IMR-90 (cell line): ENCODE measurements at regions not wholly inside any gene's neighbourhood (a gene's known extent, or its start where the extent isn't known, plus 50 kb on each side); places are given as distances from the start of the nearest gene placed in this dataset.

Experiments used
- ATAC-seq: fragments of 200-7000 bp; cut with Tn5 transposase; 2 replicates; pipeline ENCODE4 v1.9.1; 2020; ENCODE audit warnings: low read depth, mild to moderate bottlenecking, moderate library complexity
- BruUV-seq: library from RNA; stranded (reverse); fragments of 400-500 nt; replicated peaks from 2 replicates; lab custom pipeline; 2021; lab: Mats Ljungman, UMichigan
- CTCF ChIA-PET: fragments of 300-600 bp; formaldehyde crosslinking; extraction: SDS; loops from one replicate; lab custom pipeline; 2021; ENCODE audit warnings: antibody characterized with exemption; lab: Yijun Ruan, JAX
- POLR2A ChIA-PET: fragments of 300-600 bp; sonication (Branson Sonifier 250); formaldehyde crosslinking; loops from one replicate; lab custom pipeline; 2022; ENCODE audit warnings: antibody characterized with exemption; ENCODE audit not compliant: unreplicated experiment; lab: Charles Lee
- DNase-seq: peaks from one replicate; pipeline ENCODE4 v3.0.0; 2013
- H2AFZ ChIP-seq: replicated peaks from 2 replicates; pipeline ENCODE3; 2013; ENCODE audit warnings: low read length, mild to moderate bottlenecking; ENCODE audit not compliant: poor library complexity
- H2AK5ac ChIP-seq: 2 replicates; pipeline ENCODE4 v1.6.1; 2013; ENCODE audit warnings: low read depth, low read length, inconsistent platforms
- H2AK9ac ChIP-seq: replicated peaks from 2 replicates; pipeline ENCODE3; 2013; ENCODE audit warnings: mild to moderate bottlenecking, low read depth, low read length, moderate library complexity; ENCODE audit not compliant: poor library complexity
- H2BK120ac ChIP-seq: 2 replicates; pipeline ENCODE4 v1.6.1; 2013; ENCODE audit warnings: low read depth, low read length, inconsistent platforms
- H2BK15ac ChIP-seq: 3 replicates; pipeline ENCODE4 v1.6.1; 2013; ENCODE audit warnings: low read depth, low read length, inconsistent platforms
- H2BK20ac ChIP-seq: 2 replicates; pipeline ENCODE4 v1.6.1; 2013; ENCODE audit warnings: low read depth, mild to moderate bottlenecking, inconsistent platforms, low read length, moderate library complexity
- H2BK5ac ChIP-seq: 2 replicates; pipeline ENCODE4 v1.6.1; 2013; ENCODE audit warnings: mild to moderate bottlenecking, low read depth, low read length, inconsistent platforms; ENCODE audit not compliant: poor library complexity, severe bottlenecking
- H3K14ac ChIP-seq: replicated peaks from 2 replicates; pipeline ENCODE4 v1.6.1; 2013; ENCODE audit warnings: low read depth, low read length, inconsistent platforms
- H3K18ac ChIP-seq: 2 replicates; pipeline ENCODE4 v1.6.1; 2013; ENCODE audit warnings: low read depth, low read length, control low read depth
- H3K23ac ChIP-seq: 2 replicates; pipeline ENCODE4 v1.6.1; 2013; ENCODE audit warnings: low read depth, low read length, inconsistent platforms
- H3K27ac ChIP-seq: 2 replicates; pipeline ENCODE4 v1.5.1; 2013; ENCODE audit warnings: mild to moderate bottlenecking, control low read depth, low read length; ENCODE audit not compliant: insufficient read depth
- H3K27me3 ChIP-seq: 2 replicates; pipeline ENCODE4 v1.6.1; 2013; ENCODE audit warnings: low read length; ENCODE audit not compliant: control insufficient read depth, insufficient read depth
- H3K36me3 ChIP-seq: 2 replicates; pipeline ENCODE4 v1.6.1; 2013; ENCODE audit warnings: low read length, mixed read lengths; ENCODE audit not compliant: control insufficient read depth, insufficient read depth
- H3K4ac ChIP-seq: 2 replicates; pipeline ENCODE4 v1.6.1; 2013; ENCODE audit warnings: low read depth, low read length, inconsistent platforms
- H3K4me1 ChIP-seq: 2 replicates; pipeline ENCODE4 v1.6.1; 2013; ENCODE audit warnings: low read length, mixed read lengths; ENCODE audit not compliant: control insufficient read depth, insufficient read depth
- H3K4me2 ChIP-seq: 2 replicates; pipeline ENCODE4 v1.6.1; 2013; ENCODE audit warnings: low read depth, mild to moderate bottlenecking, control low read depth, low read length, moderate library complexity
- H3K4me3 ChIP-seq: 2 replicates; pipeline ENCODE4 v1.5.1; 2013; ENCODE audit warnings: low read depth, mild to moderate bottlenecking, control low read depth, low read length, moderate library complexity; ENCODE audit not compliant: insufficient read depth
- H3K56ac ChIP-seq: 2 replicates; pipeline ENCODE4 v1.6.1; 2013; ENCODE audit warnings: low read length, inconsistent platforms; ENCODE audit not compliant: insufficient read depth; ENCODE audit errors: extremely low read depth
- H3K79me1 ChIP-seq, 2 experiments: 2 replicates each; pipeline ENCODE4 v1.6.1; 2013; ENCODE audit warnings: low read length in 2 of 2, inconsistent platforms in 1 of 2, low read depth in 1 of 2
- H3K9ac ChIP-seq: 2 replicates; pipeline ENCODE4 v1.6.1; 2013; ENCODE audit warnings: low read depth, low read length, control low read depth
- H3K9me1 ChIP-seq: 2 replicates; pipeline ENCODE4 v1.6.1; 2013; ENCODE audit warnings: low read length, inconsistent platforms; ENCODE audit not compliant: insufficient read depth
- H3K9me3 ChIP-seq: 2 replicates; pipeline ENCODE4 v1.6.1; 2013; ENCODE audit warnings: low read length; ENCODE audit not compliant: control insufficient read depth, insufficient read depth
- H4K20me1 ChIP-seq: 2 replicates; pipeline ENCODE4 v1.6.1; 2013; ENCODE audit warnings: low read length, inconsistent platforms; ENCODE audit not compliant: insufficient read depth
- H4K5ac ChIP-seq: 2 replicates; pipeline ENCODE4 v1.6.1; 2013; ENCODE audit warnings: mild to moderate bottlenecking, low read depth, low read length, control low read depth
- H4K8ac ChIP-seq, 2 experiments: 2 replicates each; pipeline ENCODE4 v1.6.1; 2013; ENCODE audit warnings: low read depth in 2 of 2, low read length in 2 of 2, control low read depth in 1 of 2, inconsistent platforms in 1 of 2
- H4K91ac ChIP-seq: 2 replicates; pipeline ENCODE4 v1.6.1; 2013; ENCODE audit warnings: low read depth, low read length, inconsistent platforms; ENCODE audit not compliant: insufficient read depth
- BHLHE40 ChIP-seq: fragments of 150-350 bp; IDR thresholded peaks from 2 replicates; pipeline ENCODE4 v1.6.1; 2016; ENCODE audit warnings: mild to moderate bottlenecking, low read depth, low read length
- CEBPB ChIP-seq: IDR thresholded peaks from 2 replicates; pipeline ENCODE4 v1.6.1; 2012; ENCODE audit warnings: low read depth, low read length, improper control_type of control experiment
- CTCF ChIP-seq: conservative IDR thresholded peaks from 2 replicates; pipeline ENCODE4 v1.5.1; 2012; ENCODE audit warnings: mild to moderate bottlenecking, low read depth, low read length, improper control_type of control experiment
- MAFK ChIP-seq: IDR thresholded peaks from 2 replicates; pipeline ENCODE4 v1.6.1; 2012; ENCODE audit warnings: low read depth, low read length, improper control_type of control experiment
- MAZ ChIP-seq: IDR thresholded peaks from 2 replicates; pipeline ENCODE4 v1.6.1; 2012; ENCODE audit warnings: low read depth, mild to moderate bottlenecking, low read length, improper control_type of control experiment, moderate library complexity, borderline replicate concordance
- POLR2A ChIP-seq: IDR thresholded peaks from 2 replicates; pipeline ENCODE4 v1.6.1; 2012; ENCODE audit warnings: mild to moderate bottlenecking, low read depth, low read length
- RAD21 ChIP-seq: IDR thresholded peaks from 2 replicates; pipeline ENCODE4 v1.6.1; 2012; ENCODE audit warnings: low read length, improper control_type of control experiment
- WGBS, 2 experiments: methylation state at CpG; one replicate each; pipeline versions ENCODE4 v1.1.5 to v1.1.7; 2013; ENCODE audit warnings: missing lambda C conversion rate in 2 of 2; ENCODE audit not compliant: insufficient read length in 1 of 2; ENCODE audit errors: extremely low coverage in 2 of 2; 5-methylcytosine and 5-hydroxymethylcytosine counted together
- dilution Hi-C: fragments of 300-500 bp; cut with HindIII; formaldehyde crosslinking; loops from one replicate; pipeline ENCODE4 v1.14.3; 2018; ENCODE audit warnings: low sequenced_read_pairs; ENCODE audit not compliant: unreplicated experiment
- in situ Hi-C: fragments of 300-500 bp; cut with MboI; formaldehyde crosslinking; loops from 3 replicates; pipeline ENCODE4 v1.14.3; 2019; ENCODE audit warnings: low sequenced_read_pairs, inconsistent platforms, mixed read lengths
- intact Hi-C: fragments of 100-400 bp; cut with micrococcal nuclease; formaldehyde crosslinking; loops from 2 replicates; pipeline ENCODE4 v1.10.0; 2022

GRCh38 chr12:70121562-70121961 is 121.7 kb upstream of the CNOT2 start:
- CTCF ChIA-PET = no interaction called here
- H3K9ac ChIP-seq = no peak overlapping the region
- H3K9me1 ChIP-seq = no peaks in the 10 kb centered on the region
- no peak overlapping the region for H2BK120ac ChIP-seq
- no peak overlapping the region for H2BK15ac ChIP-seq
- no peak overlapping the region for H2AFZ ChIP-seq
- no peak overlapping the region for H3K14ac ChIP-seq
- H2AK5ac ChIP-seq = no peak overlapping the region
- H3K79me1 ChIP-seq = no peaks in the 10 kb centered on the region
- no peak overlapping the region for H2AK9ac ChIP-seq
- H3K23ac ChIP-seq = no peak overlapping the region
- TF ChIP-seq CTCF = no peak
- TF ChIP-seq MAZ = no peak
- no peak for TF ChIP-seq CEBPB
- no peak for TF ChIP-seq BHLHE40
- no peak for TF ChIP-seq MAFK
- no peak for TF ChIP-seq POLR2A
- no peak for TF ChIP-seq RAD21
- ATAC-seq (no peak), DNase-seq (no peak)
- no CpG with 5 or more reads among the region's 1 CpG for WGBS, 2 experiments
- no peak overlapping the region for H4K5ac ChIP-seq
- POLR2A ChIA-PET = no interaction called here
- in situ Hi-C loops = no loop called here
- no peak overlapping the region for H2BK5ac ChIP-seq
- no peak overlapping the region for H3K4me3 ChIP-seq
- H3K18ac ChIP-seq = no peak overlapping the region
- no peak overlapping the region for H4K91ac ChIP-seq
- intact Hi-C loops = no loop called here
- H3K4me1 ChIP-seq = no peaks in the 10 kb centered on the region
- dilution Hi-C loops = no loop called here
- no peak overlapping the region for H3K27ac ChIP-seq
- no peaks in the 10 kb centered on the region for H4K20me1 ChIP-seq
- no peak overlapping the region for H3K4me2 ChIP-seq
- H4K8ac ChIP-seq = no peak overlapping the region
- no peaks in the 10 kb centered on the region for H3K36me3 ChIP-seq
- H2BK20ac ChIP-seq = no peak overlapping the region
- no peaks in the 10 kb centered on the region for H3K9me3 ChIP-seq
- H3K4ac ChIP-seq = no peak overlapping the region
- BruUV-seq = no TSS peak
- no peaks in the 10 kb centered on the region; the same call in 1 of the 2 replicates for H3K27me3 ChIP-seq
- H3K56ac ChIP-seq = no peak overlapping the region
